Mesenteric fat pad (tissue), 1 donor: ENCODE measurements at regions not wholly inside any gene's neighbourhood (a gene's known extent, or its start where the extent isn't known, plus 50 kb on each side); places are given as distances from the start of the nearest gene placed in this dataset.

Source experiments
- DNase-seq: peaks from one replicate; pipeline ENCODE4 v3.0.0-alpha.2; 2020; ENCODE audit warnings: low spot score
- donor health status: DM: yes; HTN: yes; CAD: no.

GRCh38 chr1:190540366-190540765 is 62.7 kb upstream of the BRINP3 start:
- DNase-seq, result no peak

- DNase-seq, result no peak
Measured at GRCh38 chr1:190551638-190552037, 74.0 kb upstream of the BRINP3 start.

- no peak for DNase-seq
Measured at GRCh38 chr1:190560161-190560681, 82.6 kb upstream of the BRINP3 start.

GRCh38 chr1:190563230-190563629 is 85.6 kb upstream of the BRINP3 start:
- DNase-seq, result no peak

GRCh38 chr1:190564117-190564516 is 86.5 kb upstream of the BRINP3 start:
- no peak for DNase-seq

GRCh38 chr1:190578017-190578416 is 100.4 kb upstream of the BRINP3 start:
- DNase-seq, result no peak

- DNase-seq, result no peak
Measured at GRCh38 chr1:190578526-190578925, 100.9 kb upstream of the BRINP3 start.

- DNase-seq, result no peak
Measured at GRCh38 chr1:190579552-190580193, 102.0 kb upstream of the BRINP3 start.

GRCh38 chr1:190583862-190584261 is 106.2 kb upstream of the BRINP3 start:
- no peak for DNase-seq

GRCh38 chr1:190588424-190588823 is 110.8 kb upstream of the BRINP3 start:
- no peak for DNase-seq

- DNase-seq, result no peak
Measured at GRCh38 chr1:190595438-190595837, 117.8 kb upstream of the BRINP3 start.

- DNase-seq, result no peak
Measured at GRCh38 chr1:190597294-190597693, 119.6 kb upstream of the BRINP3 start.

GRCh38 chr1:190599670-190600069 is 122.0 kb upstream of the BRINP3 start:
- DNase-seq, result no peak

GRCh38 chr1:190602325-190602724 is 124.7 kb upstream of the BRINP3 start:
- DNase-seq, result no peak

GRCh38 chr1:190608282-190608681 is 130.6 kb upstream of the BRINP3 start:
- DNase-seq, result no peak

GRCh38 chr1:190615818-190616217 is 138.2 kb upstream of the BRINP3 start:
- no peak for DNase-seq

- DNase-seq, result no peak
Measured at GRCh38 chr1:190616235-190616634, 138.6 kb upstream of the BRINP3 start.

- no peak for DNase-seq
Measured at GRCh38 chr1:190619724-190620123, 142.1 kb upstream of the BRINP3 start.

GRCh38 chr1:190633488-190633887 is 155.8 kb upstream of the BRINP3 start:
- no peak for DNase-seq

GRCh38 chr1:190634134-190634533 is 156.5 kb upstream of the BRINP3 start:
- DNase-seq, result no peak

- DNase-seq, result no peak
Measured at GRCh38 chr1:190649553-190649952, 171.9 kb upstream of the BRINP3 start.

- no peak for DNase-seq
Measured at GRCh38 chr1:190658907-190659306, 181.2 kb upstream of the BRINP3 start.

- DNase-seq, result no peak
Measured at GRCh38 chr1:190663962-190664361, 186.3 kb upstream of the BRINP3 start.

- DNase-seq, result no peak
Measured at GRCh38 chr1:190665045-190665444, 187.4 kb upstream of the BRINP3 start.
